RPMI8226 (cell line): ENCODE measurements at regions not wholly inside any gene's neighbourhood (a gene's known extent, or its start where the extent isn't known, plus 50 kb on each side); places are given as distances from the start of the nearest gene placed in this dataset.

ENCODE experiments used
- DNase-seq: peaks from one replicate; pipeline ENCODE4 v3.0.0-alpha.2; 2015

- peak; percentile 52 for DNase-seq
Observed at GRCh38 chr14:65286443-65286842, 126.1 kb upstream of the FUT8 start.

- no peak for DNase-seq
Observed at GRCh38 chr14:65287264-65288131, 125.0 kb upstream of the FUT8 start.

- DNase-seq: no peak
Observed at GRCh38 chr14:65290830-65291229, 121.7 kb upstream of the FUT8 start.

GRCh38 chr14:65291531-65291930 is 121.0 kb upstream of the FUT8 start:
- DNase-seq: no peak

DNA sequence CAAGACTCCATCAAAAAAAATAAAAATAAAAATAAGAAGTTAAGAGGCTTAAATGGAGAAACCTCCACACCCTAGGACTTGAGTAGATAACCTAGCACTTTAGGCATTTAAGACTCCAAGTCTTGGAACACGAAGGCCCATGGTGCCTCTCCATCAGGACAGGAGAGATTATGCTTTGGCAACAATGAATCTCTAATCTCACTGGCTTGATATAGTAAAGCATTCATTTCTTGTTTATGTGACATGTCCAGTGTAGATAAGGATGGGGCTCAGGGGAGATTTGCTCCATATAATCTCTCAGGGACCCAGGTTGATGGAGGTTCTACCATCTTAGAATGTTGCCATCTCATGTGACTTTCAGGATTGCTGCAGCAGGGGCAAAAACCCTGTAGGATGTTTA is 117.7 kb upstream of the FUT8 start:
- DNase-seq: no peak

DNA sequence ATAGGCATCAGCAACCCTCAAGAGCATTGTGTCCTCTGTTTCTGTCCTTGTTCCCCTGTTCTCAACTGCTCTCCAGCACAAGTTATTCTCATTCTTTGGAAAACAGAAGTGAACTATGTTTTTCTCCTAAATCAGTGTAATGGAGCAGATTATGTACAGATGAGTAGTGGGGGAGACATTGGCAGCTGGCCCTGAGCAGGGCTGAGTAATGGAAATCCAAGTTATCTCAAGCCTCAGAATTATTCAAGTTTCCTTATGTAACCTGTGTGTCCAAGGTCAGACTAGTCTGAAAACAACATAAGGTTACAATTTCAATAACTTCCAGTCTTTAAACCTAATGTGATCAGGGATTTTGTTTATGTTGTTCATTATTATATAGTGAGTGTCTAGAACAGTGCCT is 116.1 kb upstream of the FUT8 start:
- no peak for DNase-seq

DNA sequence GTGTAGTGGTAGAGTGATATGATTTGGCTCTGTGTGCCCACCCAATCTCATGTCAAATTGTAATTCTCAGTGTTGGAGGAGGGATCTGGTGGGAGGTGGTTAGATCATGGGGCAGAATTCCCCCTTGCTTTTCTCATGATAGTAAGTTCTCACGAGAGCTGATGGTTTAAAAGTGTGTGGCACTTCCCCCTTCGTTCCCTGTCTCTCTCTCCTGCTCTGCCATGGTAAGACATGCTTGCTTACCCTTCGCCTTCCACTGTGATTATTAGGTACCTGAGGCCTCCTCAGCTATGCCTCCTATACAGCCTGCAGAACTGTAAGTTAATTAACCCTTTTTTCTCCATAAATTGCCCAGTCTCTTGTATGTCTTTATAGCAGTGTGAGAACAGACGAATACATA is 115.7 kb upstream of the FUT8 start:
- no peak for DNase-seq

- no peak for DNase-seq
Observed at GRCh38 chr14:65297744-65298143, 114.8 kb upstream of the FUT8 start.

DNA sequence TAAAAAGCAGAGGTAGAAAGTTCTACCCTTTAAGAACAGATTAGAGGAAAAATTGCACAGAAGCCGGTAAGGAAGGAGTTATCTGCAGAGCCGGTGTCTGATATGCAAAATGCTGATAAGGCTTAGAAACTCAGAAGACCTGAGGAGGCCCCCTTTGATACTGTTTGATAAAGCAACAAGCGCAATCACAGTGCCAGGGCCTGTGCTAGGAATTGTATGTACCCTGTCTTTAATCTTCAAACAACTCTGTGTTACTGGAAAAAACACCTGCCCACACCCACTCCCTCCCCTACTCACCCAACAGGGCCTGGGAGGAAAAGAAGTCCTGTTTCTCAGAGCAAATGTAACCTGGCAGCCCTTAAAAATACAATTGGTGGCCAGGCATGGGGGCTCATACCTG is 112.7 kb upstream of the FUT8 start:
- DNase-seq: no peak

DNA sequence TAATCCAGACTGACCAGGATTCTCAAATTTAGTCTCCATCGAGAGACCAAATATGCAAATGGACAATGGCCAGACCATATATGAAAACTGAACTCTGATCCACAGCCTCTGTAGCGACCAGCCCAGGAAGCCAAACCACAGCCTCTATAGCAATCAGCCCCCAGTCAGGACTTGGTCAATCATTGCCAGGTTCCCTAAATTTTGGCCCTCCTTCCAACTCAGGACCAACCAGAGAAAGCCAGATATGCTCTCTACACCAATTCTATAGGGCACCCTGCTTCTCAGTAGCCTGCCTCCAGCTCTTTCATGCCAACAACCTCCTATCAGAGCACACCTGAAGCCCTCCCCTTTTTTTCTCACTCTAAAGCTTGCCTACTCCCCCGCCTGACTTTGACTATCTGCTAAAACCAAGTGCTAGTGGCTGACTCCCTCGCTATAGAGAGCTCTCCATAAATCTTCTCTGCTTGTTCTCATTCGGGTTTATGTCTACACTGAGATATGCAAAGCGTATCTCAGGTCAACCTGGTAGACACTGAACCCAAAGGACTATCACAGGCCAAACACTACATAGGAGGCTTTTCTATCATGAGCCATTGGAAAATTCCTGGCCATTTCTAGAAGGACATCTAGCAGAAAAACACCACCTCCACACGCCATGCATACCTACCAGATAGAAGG is 110.5 kb upstream of the FUT8 start:
- no peak for DNase-seq

GRCh38 chr14:65302571-65303189 is 109.8 kb upstream of the FUT8 start:
- DNase-seq: no peak

GRCh38 chr14:65303190-65303898 is 109.2 kb upstream of the FUT8 start:
- DNase-seq: no peak

DNA sequence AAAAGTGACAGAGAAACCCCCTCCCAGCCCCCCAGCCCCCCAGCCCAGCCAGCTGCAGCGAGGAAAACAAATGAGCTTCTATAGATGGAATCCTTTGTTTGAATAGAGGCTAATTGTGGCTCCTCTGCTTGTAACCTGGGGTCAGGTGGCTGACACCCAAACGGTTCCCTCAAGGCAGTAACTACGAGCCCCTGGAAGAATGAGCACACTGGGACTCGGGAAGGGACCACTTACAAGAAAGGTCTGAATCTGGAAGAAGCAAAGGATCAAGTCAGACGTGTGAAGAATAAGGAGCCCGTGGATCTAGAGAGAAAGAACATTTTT is 108.7 kb upstream of the FUT8 start:
- no peak for DNase-seq

- peak; percentile 30 for DNase-seq
Observed at GRCh38 chr14:65304239-65304638, 108.3 kb upstream of the FUT8 start.

DNA sequence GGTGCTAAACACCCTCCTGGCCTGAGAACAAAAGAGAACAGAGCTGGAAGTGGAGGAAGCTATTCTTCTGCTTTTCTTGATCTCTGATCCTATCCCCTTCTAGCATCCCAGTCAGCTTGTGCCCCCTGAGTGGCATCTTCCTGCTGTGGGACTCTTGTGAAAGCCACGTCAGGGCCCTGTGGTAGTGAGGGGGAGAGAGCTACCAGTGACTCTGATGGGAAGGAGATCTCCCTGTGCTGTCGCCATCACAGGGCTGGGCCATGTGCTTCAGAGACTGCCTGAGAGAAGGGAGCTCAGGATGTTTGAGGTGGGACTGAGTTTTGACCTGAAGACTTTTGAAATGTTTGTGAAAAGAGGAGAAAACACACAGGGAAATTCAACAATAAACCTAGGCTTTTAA is 107.6 kb upstream of the FUT8 start:
- no peak for DNase-seq

DNA sequence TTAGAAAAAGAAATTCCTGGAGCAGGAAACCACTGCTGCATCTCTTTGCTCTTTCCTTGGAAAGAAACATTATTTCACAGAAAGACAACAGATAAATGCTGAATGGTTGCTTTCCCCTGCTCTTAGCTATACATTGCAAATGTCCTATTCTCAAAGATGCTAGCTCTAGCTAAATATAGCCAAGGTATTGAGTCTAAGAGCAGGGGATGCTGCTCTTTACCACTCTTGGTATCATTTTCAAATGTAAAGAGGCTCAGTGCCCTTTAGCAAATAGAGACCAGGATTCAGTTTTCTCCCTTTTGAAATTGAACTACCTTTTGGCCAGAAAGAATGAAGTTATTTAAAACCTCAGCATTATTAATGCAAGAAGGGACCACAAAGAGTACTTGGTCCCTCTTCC is 104.0 kb upstream of the FUT8 start:
- DNase-seq: no peak

DNA sequence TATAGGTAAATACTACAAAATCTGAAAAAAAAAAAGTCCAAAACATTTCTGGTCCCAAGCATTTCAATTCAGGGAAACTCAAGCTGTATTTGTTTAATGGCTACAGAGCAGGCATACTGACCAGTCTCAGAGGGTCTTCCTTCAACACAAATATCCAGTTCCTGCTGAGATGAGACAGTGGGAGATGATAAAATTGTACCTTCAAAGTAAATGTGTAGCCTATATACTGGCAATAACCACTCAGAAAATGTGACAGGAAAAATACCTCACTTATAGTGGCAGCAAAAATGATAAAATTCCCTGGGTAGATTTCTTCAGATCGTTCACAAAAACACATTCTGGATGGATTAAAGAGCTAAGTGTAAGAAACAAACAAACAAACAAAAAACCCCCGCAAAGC is 102.0 kb upstream of the FUT8 start:
- DNase-seq: no peak

- DNase-seq: no peak
Observed at GRCh38 chr14:65312859-65313258, 99.7 kb upstream of the FUT8 start.

DNA sequence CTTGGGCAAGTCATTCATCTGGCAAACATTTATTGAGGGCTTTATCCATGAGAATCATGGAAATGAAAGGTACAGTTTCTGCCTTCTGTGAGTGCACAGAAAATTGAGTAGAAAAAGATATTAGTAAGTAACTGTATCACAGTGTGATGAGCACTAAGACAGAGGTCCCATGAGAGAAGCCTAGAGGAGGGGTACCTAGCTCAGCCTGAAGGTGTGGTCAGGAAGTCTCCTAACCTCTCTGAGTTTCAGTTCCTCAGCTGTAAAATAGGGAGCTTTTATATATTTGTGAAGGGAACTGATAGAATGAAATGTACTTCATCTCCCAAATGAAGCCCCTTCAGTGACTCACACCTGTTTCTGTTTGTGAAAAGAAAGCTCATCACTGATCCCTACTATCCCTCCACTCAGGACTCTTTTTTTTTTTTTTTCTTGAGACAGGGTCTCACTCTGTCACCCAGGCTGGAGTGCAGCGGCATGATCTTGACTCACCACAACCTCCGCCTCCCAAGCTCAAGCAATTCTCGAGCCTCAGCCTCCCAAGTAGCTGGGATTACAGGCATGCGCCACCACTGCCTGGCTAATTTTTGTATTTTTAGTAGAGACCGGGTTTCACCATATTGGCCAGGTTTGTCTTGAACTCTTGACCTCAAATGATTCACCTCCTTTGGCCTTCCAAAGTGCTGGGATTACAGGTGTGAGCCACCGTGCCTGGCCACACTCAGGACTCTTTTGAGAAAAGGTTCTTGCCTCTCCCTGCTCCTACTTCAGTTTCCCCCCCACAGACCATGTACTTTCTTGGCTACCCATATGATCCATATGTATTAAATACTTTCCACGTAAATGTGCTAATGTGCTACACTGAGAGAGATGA is 93.7 kb upstream of the FUT8 start:
- peak; percentile 80 for DNase-seq

- DNase-seq: no peak
Observed at GRCh38 chr14:65320661-65321308, 91.7 kb upstream of the FUT8 start.

- no peak for DNase-seq
Observed at GRCh38 chr14:65321370-65321875, 91.1 kb upstream of the FUT8 start.

- DNase-seq: no peak
Observed at GRCh38 chr14:65329481-65329880, 83.0 kb upstream of the FUT8 start.
